DND-41 (cell line): ENCODE measurements at regions not wholly inside any gene's neighbourhood (a gene's known extent, or its start where the extent isn't known, plus 50 kb on each side); places are given as distances from the start of the nearest gene placed in this dataset.
"Not testable (repeated sequence)": the region's sequence is repeated elsewhere in the genome, so short reads cannot be mapped to it uniquely, and the experiment has no call there.

Source experiments
- ATAC-seq: fragments of 200-7000 bp; cut with Tn5 transposase; 3 replicates; pipeline ENCODE4 v1.9.1; 2021; ENCODE audit warnings: low read depth; ENCODE audit not compliant: insufficient read depth
- DNase-seq: peaks from one replicate; pipeline ENCODE4 v3.0.0-alpha.2; 2020
- H2AFZ ChIP-seq: 2 replicates; pipeline ENCODE4 v1.6.0; 2012; ENCODE audit warnings: low read depth, low read length
- H3K27ac ChIP-seq: 2 replicates; pipeline ENCODE4 v1.5.1; 2012; ENCODE audit warnings: low read length, inconsistent platforms
- H3K27me3 ChIP-seq: fragments of 200-600 bp; sonication (generic); 2 replicates; pipeline ENCODE4 v1.6.0; 2012; ENCODE audit warnings: low read length, mild to moderate bottlenecking, inconsistent platforms; ENCODE audit not compliant: insufficient read depth, poor library complexity
- H3K36me3 ChIP-seq: 2 replicates; pipeline ENCODE4 v1.5.1; 2012; ENCODE audit warnings: low read length, inconsistent platforms; ENCODE audit not compliant: insufficient read depth
- H3K4me1 ChIP-seq: 2 replicates; pipeline ENCODE4 v1.5.1; 2012; ENCODE audit warnings: mild to moderate bottlenecking, low read length; ENCODE audit not compliant: insufficient read depth
- H3K4me2 ChIP-seq: 2 replicates; pipeline ENCODE4 v1.6.0; 2012; ENCODE audit warnings: mild to moderate bottlenecking, moderate library complexity, low read length, inconsistent platforms; ENCODE audit not compliant: insufficient read depth
- H3K4me3 ChIP-seq, 2 experiments: fragments of 200-600 bp in 1 of 2; shearing (Covaris generic) in 1 of 2; 2 replicates each; pipeline ENCODE4 v1.5.1; 2012 to 2016; ENCODE audit warnings: inconsistent platforms in 2 of 2, low read length in 2 of 2, mild to moderate bottlenecking in 2 of 2, low read depth in 1 of 2, moderate library complexity in 1 of 2
- H3K79me2 ChIP-seq: 2 replicates; pipeline ENCODE4 v1.6.0; 2012; ENCODE audit warnings: low read length, inconsistent platforms; ENCODE audit not compliant: insufficient read depth
- H3K9ac ChIP-seq: 2 replicates; pipeline ENCODE4 v1.6.0; 2012; ENCODE audit warnings: low read depth, mild to moderate bottlenecking, inconsistent platforms, low read length, moderate library complexity
- H3K9me3 ChIP-seq: 2 replicates; pipeline ENCODE4 v1.5.1; 2012; ENCODE audit warnings: low read length, moderate library complexity, mild to moderate bottlenecking, inconsistent platforms; ENCODE audit not compliant: insufficient read depth, severe bottlenecking
- H4K20me1 ChIP-seq: 2 replicates; pipeline ENCODE4 v1.6.0; 2012; ENCODE audit warnings: low read length; ENCODE audit not compliant: insufficient read depth
- EZH2 ChIP-seq: IDR thresholded peaks from 3 replicates; pipeline ENCODE4 v1.6.1; 2012; ENCODE audit warnings: borderline replicate concordance, low read depth, mild to moderate bottlenecking, moderate library complexity, low read length, inconsistent platforms; ENCODE audit not compliant: severe bottlenecking
- TF ChIP-seq, protein P1 (sequence below): IDR thresholded peaks from 2 replicates; pipeline ENCODE4 v1.5.1; 2012; ENCODE audit warnings: borderline replicate concordance, low read length, moderate library complexity, mild to moderate bottlenecking; ENCODE audit not compliant: poor library complexity, severe bottlenecking; ENCODE audit errors: extremely low read depth

DNA sequence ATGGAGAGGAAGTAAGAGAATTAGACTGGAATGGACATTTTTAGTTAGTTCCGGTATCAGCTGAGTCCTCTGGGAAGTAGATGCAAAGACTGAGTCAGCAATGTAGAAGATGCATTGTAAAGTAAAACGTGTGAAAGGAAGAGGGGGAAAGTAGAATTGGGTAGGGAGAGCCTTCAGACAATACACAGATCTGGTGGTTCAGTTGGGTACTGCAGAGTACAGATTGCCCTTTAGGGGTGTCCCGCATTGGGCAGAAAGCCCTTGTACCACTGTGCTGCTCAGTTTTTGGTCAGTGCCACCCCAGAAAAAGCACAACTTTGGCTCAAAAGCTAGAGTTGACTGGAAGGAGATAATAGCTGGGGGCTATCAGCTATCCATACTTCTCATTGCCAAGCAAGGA lies 247.4 kb downstream of the KBTBD8 start:
- H4K20me1 ChIP-seq: no peaks in the 10 kb centered on the region
- ATAC-seq (no peak), DNase-seq (no peak)
- no peak overlapping the region for H3K4me3 ChIP-seq
- no peak overlapping the region for H2AFZ ChIP-seq
- H3K27ac ChIP-seq: no peak overlapping the region
- no peaks in the 10 kb centered on the region for H3K27me3 ChIP-seq
- no peaks in the 10 kb centered on the region for H3K9me3 ChIP-seq
- no peaks in the 10 kb centered on the region for H3K4me1 ChIP-seq
- H3K36me3 ChIP-seq: no peaks in the 10 kb centered on the region
- no peaks in the 10 kb centered on the region for H3K79me2 ChIP-seq
- TF ChIP-seq EZH2: no peak
- TF ChIP-seq, protein P1, sequence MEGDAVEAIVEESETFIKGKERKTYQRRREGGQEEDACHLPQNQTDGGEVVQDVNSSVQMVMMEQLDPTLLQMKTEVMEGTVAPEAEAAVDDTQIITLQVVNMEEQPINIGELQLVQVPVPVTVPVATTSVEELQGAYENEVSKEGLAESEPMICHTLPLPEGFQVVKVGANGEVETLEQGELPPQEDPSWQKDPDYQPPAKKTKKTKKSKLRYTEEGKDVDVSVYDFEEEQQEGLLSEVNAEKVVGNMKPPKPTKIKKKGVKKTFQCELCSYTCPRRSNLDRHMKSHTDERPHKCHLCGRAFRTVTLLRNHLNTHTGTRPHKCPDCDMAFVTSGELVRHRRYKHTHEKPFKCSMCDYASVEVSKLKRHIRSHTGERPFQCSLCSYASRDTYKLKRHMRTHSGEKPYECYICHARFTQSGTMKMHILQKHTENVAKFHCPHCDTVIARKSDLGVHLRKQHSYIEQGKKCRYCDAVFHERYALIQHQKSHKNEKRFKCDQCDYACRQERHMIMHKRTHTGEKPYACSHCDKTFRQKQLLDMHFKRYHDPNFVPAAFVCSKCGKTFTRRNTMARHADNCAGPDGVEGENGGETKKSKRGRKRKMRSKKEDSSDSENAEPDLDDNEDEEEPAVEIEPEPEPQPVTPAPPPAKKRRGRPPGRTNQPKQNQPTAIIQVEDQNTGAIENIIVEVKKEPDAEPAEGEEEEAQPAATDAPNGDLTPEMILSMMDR: no peak
- no peak overlapping the region for H3K4me2 ChIP-seq
- no peak overlapping the region for H3K9ac ChIP-seq

DNA sequence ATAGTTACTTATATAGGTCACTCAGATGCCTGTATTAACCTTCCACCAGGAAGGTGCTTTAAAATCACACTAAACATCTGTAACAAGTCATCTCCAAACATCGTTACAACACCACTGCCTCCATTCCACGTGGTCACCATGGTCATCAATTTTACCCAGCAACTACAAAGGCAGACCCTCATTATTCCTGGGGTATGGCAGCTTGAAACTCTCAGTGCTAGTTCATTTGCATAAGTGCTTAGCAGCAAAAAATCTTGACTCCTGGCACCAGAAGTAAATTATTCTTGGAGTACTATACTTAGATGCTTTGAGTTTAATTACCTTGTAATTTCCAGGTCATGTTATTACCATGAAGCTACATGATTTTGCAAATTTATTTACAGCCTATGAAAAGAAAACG lies 250.6 kb downstream of the KBTBD8 start:
- no peak overlapping the region for H2AFZ ChIP-seq
- no peaks in the 10 kb centered on the region for H4K20me1 ChIP-seq
- TF ChIP-seq, protein P1: no peak
- TF ChIP-seq EZH2: no peak
- no peak for DNase-seq
- H3K27me3 ChIP-seq: no peaks in the 10 kb centered on the region
- no peak overlapping the region for H3K4me3 ChIP-seq
- no peaks in the 10 kb centered on the region for H3K9me3 ChIP-seq
- H3K79me2 ChIP-seq: no peaks in the 10 kb centered on the region
- H3K36me3 ChIP-seq: no peaks in the 10 kb centered on the region
- H3K4me2 ChIP-seq: no peak overlapping the region
- ATAC-seq: no peak
- H3K27ac ChIP-seq: no peak overlapping the region
- no peak overlapping the region for H3K9ac ChIP-seq
- H3K4me1 ChIP-seq: no peaks in the 10 kb centered on the region

DNA sequence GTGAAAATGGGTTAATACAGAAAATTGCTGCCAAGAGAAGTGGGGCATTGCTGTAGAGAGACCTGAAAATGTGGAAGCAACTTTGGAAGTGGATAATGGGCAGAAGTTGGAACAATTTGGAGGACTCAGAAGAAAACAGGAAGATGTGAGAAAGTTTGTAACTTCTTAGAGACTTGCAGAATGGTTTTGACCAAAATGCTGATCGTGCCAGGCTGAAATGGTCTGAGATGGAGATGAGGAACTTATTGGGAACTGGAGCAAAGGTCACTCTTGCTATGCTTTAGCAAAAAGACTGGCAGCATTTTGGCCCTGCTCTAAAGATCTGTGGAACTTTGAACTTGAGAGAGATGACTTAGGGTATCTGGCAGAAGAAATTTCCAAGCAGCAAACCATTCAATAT lies 254.8 kb downstream of the KBTBD8 start:
- ATAC-seq, H3K27me3 ChIP-seq, H3K79me2 ChIP-seq, H3K9me3 ChIP-seq, H3K36me3 ChIP-seq, H3K9ac ChIP-seq, H3K4me1 ChIP-seq, H3K4me2 ChIP-seq, H4K20me1 ChIP-seq, H3K4me3 ChIP-seq, H2AFZ ChIP-seq, DNase-seq, H3K27ac ChIP-seq: not testable (repeated sequence)

DNA sequence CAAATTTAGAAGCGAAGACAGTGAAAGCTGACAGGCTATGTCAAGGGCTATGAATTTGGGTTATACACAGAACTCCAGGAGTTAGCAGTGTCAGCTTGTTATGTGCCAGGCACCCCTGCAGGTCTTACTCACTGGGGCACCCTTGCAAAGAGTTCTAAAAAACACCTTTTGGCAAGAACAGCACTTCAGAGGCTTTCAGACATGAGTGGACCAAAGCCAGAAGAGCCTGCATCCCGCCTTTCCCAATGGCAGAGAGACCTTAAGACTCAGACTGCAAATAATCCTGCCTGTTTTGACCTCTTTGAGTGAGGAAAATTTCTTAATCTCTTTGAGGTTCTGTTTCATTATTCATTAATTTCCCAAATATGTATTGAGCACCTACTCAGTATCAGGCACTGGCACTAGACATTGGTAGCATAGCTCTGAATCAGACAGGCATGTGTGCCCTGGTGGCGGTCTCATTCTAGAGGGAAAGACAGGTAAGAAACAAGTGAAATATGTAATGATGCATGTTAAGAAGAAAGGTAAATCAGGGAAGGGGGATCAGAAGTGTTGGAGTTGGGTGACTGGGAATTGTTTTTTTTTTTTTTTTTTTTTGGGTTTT lies 280.0 kb downstream of the KBTBD8 start:
- no peak overlapping the region for H2AFZ ChIP-seq
- DNase-seq (no peak), ATAC-seq (no peak)
- no peak overlapping the region for H3K9ac ChIP-seq
- H4K20me1 ChIP-seq: no peaks in the 10 kb centered on the region
- no peak overlapping the region for H3K4me3 ChIP-seq
- H3K79me2 ChIP-seq: no peaks in the 10 kb centered on the region
- TF ChIP-seq, protein P1: no peak
- TF ChIP-seq EZH2: no peak
- H3K4me2 ChIP-seq: no peak overlapping the region
- no peaks in the 10 kb centered on the region for H3K36me3 ChIP-seq
- H3K27me3 ChIP-seq: no peaks in the 10 kb centered on the region
- no peaks in the 10 kb centered on the region for H3K9me3 ChIP-seq
- H3K4me1 ChIP-seq: no peaks in the 10 kb centered on the region
- no peak overlapping the region for H3K27ac ChIP-seq
